Mesenchymal stem cell (in vitro differentiated cells and primary cell): ENCODE measurements at regions not wholly inside any gene's neighbourhood (a gene's known extent, or its start where the extent isn't known, plus 50 kb on each side); places are given as distances from the start of the nearest gene placed in this dataset.

Experiments
- DNase-seq: peaks from one replicate; pipeline ENCODE4 v3.0.0-alpha.2; 2013
- H2AFZ ChIP-seq: one replicate; pipeline ENCODE4 v1.6.1; 2013; ENCODE audit warnings: low read depth, mild to moderate bottlenecking, control low read depth, inconsistent platforms, low read length, moderate library complexity
- H2AK5ac ChIP-seq: 2 replicates; pipeline ENCODE4 v1.6.1; 2013; ENCODE audit warnings: low read length, moderate library complexity, mild to moderate bottlenecking, inconsistent platforms; ENCODE audit not compliant: severe bottlenecking
- H2BK120ac ChIP-seq: one replicate; pipeline ENCODE4 v1.6.1; 2013; ENCODE audit warnings: low read depth, mild to moderate bottlenecking, inconsistent platforms, low read length, moderate library complexity
- H2BK12ac ChIP-seq, 2 experiments: one replicate each; pipeline ENCODE4 v1.6.1; 2013; ENCODE audit warnings: inconsistent platforms in 2 of 2, low read length in 2 of 2, mild to moderate bottlenecking in 2 of 2, moderate library complexity in 2 of 2, control low read depth in 1 of 2
- H2BK15ac ChIP-seq: one replicate; pipeline ENCODE4 v1.6.1; 2013; ENCODE audit warnings: mild to moderate bottlenecking, low read depth, inconsistent platforms; ENCODE audit not compliant: poor library complexity, severe bottlenecking
- H2BK5ac ChIP-seq: 2 replicates; pipeline ENCODE4 v1.6.1; 2013; ENCODE audit warnings: low read depth, mild to moderate bottlenecking, low read length, control low read depth, inconsistent platforms; ENCODE audit not compliant: poor library complexity, severe bottlenecking
- H3K14ac ChIP-seq, 2 experiments: one replicate each; pipeline ENCODE4 v1.6.1; 2013; ENCODE audit warnings: inconsistent platforms in 2 of 2, low read length in 2 of 2, control low read depth in 1 of 2, mild to moderate bottlenecking in 1 of 2, moderate library complexity in 1 of 2
- H3K18ac ChIP-seq, 2 experiments: one replicate each; pipeline ENCODE4 v1.6.1; 2013; ENCODE audit warnings: inconsistent platforms in 2 of 2, low read length in 2 of 2, control low read depth in 1 of 2, low read depth in 1 of 2, mild to moderate bottlenecking in 1 of 2
- H3K23ac ChIP-seq, 2 experiments: one replicate each; pipeline ENCODE4 v1.6.1; 2013; ENCODE audit warnings: inconsistent platforms in 2 of 2, low read length in 2 of 2, mild to moderate bottlenecking in 2 of 2, moderate library complexity in 2 of 2, control low read depth in 1 of 2
- H3K27ac ChIP-seq: 2 replicates; pipeline ENCODE4 v1.5.1; 2013; ENCODE audit warnings: mild to moderate bottlenecking, moderate library complexity, low read length, control low read depth, inconsistent platforms; ENCODE audit not compliant: poor library complexity, severe bottlenecking
- H3K27me3 ChIP-seq, 2 experiments: 2 replicates each; pipeline versions ENCODE4 v1.6.1 to v1.7.0; 2013; ENCODE audit warnings: low read length in 2 of 2, mild to moderate bottlenecking in 2 of 2, moderate library complexity in 2 of 2, control low read depth in 1 of 2, inconsistent platforms in 1 of 2; ENCODE audit not compliant: control insufficient read depth in 1 of 2, insufficient read depth in 1 of 2
- H3K36me3 ChIP-seq, 2 experiments: 2 replicates each; pipeline versions ENCODE4 v1.6.1 to v1.7.0; 2013; ENCODE audit warnings: low read length in 2 of 2, control low read depth in 1 of 2, inconsistent platforms in 1 of 2, low read depth in 1 of 2, mild to moderate bottlenecking in 1 of 2; ENCODE audit not compliant: insufficient read depth in 2 of 2, control insufficient read depth in 1 of 2
- H3K4ac ChIP-seq, 2 experiments: one replicate each; pipeline ENCODE4 v1.6.1; 2013; ENCODE audit warnings: inconsistent platforms in 2 of 2, low read length in 2 of 2, mild to moderate bottlenecking in 2 of 2, moderate library complexity in 2 of 2, control low read depth in 1 of 2, low read depth in 1 of 2
- H3K4me1 ChIP-seq: 2 replicates; pipeline ENCODE4 v1.6.1; 2013; ENCODE audit warnings: low read depth, low read length, control low read depth; ENCODE audit not compliant: control insufficient read depth, insufficient read depth
- H3K4me2 ChIP-seq: 2 replicates; pipeline ENCODE4 v1.6.1; 2013; ENCODE audit warnings: low read length, mild to moderate bottlenecking, inconsistent platforms; ENCODE audit not compliant: poor library complexity, severe bottlenecking
- H3K4me3 ChIP-seq, 2 experiments: 2 replicates each; pipeline versions ENCODE4 v1.5.1 to v1.7.0; 2013; ENCODE audit warnings: low read length in 2 of 2, mild to moderate bottlenecking in 2 of 2, control low read depth in 1 of 2, low read depth in 1 of 2; ENCODE audit not compliant: insufficient read depth in 1 of 2
- H3K79me1 ChIP-seq: replicated peaks from 2 replicates; pipeline ENCODE4 v1.6.1; 2013; ENCODE audit warnings: mild to moderate bottlenecking, control low read depth, low read length, inconsistent platforms; ENCODE audit not compliant: poor library complexity, severe bottlenecking
- H3K9ac ChIP-seq: 2 replicates; pipeline ENCODE4 v1.7.0; 2013; ENCODE audit warnings: mild to moderate bottlenecking, low read length, moderate library complexity
- H3K9me3 ChIP-seq: 2 replicates; pipeline ENCODE4 v1.7.0; 2013; ENCODE audit warnings: mild to moderate bottlenecking, low read length; ENCODE audit not compliant: control insufficient read depth
- H4K8ac ChIP-seq: one replicate; pipeline ENCODE4 v1.6.1; 2013; ENCODE audit warnings: inconsistent platforms, mild to moderate bottlenecking, low read length, moderate library complexity
- H4K91ac ChIP-seq: one replicate; pipeline ENCODE4 v1.6.1; 2013; ENCODE audit warnings: mild to moderate bottlenecking, low read length, inconsistent platforms
- WGBS: methylation state at CpG from one replicate; pipeline ENCODE4 v1.1.7; 2013; ENCODE audit warnings: mixed read lengths; 5-methylcytosine and 5-hydroxymethylcytosine counted together

DNA sequence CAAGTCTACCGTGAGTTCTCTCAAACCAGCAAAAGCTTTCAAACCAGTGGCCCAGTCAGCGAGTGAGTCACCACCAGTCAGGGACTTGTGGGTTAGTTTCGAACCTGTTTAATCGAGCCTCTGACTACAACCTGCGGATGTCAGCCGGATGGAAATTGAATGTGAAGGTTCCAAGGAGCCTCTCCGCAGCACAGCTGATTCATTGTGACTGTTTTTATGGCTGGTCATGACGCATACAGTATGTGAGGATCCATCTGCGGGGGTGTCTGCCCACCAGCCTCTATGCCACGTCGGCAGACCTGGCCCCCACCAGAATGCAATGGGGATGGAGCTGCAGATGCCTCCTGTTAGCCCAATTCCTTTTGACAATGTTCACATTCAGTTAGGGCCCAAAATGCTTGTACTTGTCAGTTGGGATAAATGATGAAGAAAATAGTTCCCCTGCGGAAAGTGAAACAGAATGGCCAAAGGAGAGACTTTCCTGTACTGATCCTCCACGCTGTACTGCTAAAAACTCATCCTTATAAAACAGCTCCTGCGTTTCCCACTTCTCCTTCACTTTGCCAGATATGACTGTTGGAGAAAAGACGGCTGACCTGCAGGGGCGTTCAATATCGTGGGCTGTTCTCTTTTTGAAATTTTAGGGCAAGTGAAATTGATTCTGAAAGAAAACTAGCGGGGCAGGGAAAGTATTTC is 206.6 kb downstream of the TFAP2B start:
- Histone ChIP-seq H3K79me1 (no peaks in the 10 kb centered on the region), H3K23ac (no peak overlapping the region), H2BK15ac (no peak overlapping the region), H3K27me3 (no peaks in the 10 kb centered on the region), H3K18ac (no peak overlapping the region), H3K9me3 (no peaks in the 10 kb centered on the region), H3K36me3 (no peaks in the 10 kb centered on the region), H3K4ac (no peak overlapping the region), H3K4me1 (peaks cover 7% of the 10 kb centered on the region), H3K27ac (peak overlapping the region; percentile 95), H4K91ac (no peak overlapping the region), H3K9ac (no peak overlapping the region), H2BK5ac (peak overlapping the region; percentile 31), H2AFZ (no peak overlapping the region), H2BK120ac (no peak overlapping the region), H2AK5ac (peak overlapping the region; percentile 94), H3K4me3 (no peak overlapping the region), H4K8ac (no peak overlapping the region), H2BK12ac (no peak overlapping the region), H3K4me2 (no peak overlapping the region), H3K14ac (no peak overlapping the region)
- WGBS: 80% methylated on average over 13 of the region's 18 CpGs
- no peak for DNase-seq

DNA sequence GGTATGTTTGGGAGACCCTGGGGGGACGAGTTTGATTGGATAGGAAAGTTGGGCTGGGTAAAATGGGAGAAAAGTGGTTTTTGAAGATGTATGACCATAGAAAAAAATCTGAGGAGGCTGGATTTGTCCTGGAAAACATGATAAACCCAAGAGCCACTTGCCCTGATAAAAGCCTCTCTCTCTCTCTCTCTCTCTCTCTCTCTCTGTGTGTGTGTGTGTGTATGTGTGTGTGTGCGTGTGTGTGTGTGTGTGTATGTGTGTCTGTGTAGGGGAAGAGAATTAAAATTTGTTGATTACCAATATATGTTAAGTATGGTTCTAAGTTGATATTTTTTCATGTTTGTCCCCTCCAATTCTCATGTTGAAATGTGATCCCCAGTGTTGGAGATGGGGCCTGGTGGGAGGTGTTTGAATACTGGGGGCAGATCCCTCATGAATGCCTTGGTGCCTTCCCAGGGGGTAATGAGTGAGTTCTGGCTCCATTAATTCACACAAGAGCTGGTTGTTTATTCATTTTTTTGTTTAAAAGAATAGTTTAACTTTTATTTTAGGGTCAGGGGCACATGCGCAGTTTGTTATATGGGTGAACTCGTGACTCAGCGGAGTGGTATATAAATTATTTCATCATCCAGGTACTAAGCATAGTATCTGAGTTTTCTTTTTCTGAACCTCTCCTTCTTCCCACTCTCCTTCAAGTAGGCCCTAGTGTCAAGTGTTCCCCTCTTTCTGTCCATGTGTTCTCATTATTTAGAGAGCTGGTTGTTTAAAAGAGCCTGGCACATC is 208.8 kb downstream of the TFAP2B start:
- no peak for DNase-seq
- Histone ChIP-seq H2BK120ac (no peak overlapping the region), H3K79me1 (no peaks in the 10 kb centered on the region), H3K4me1 (peaks cover 7% of the 10 kb centered on the region), H4K91ac (no peak overlapping the region), H3K9ac (no peak overlapping the region), H3K14ac (no peak overlapping the region), H2AK5ac (peak overlapping the region; percentile 76), H3K4ac (no peak overlapping the region), H3K27ac (peak overlapping the region; percentile 97), H3K4me3 (no peak overlapping the region), H2BK5ac (peak overlapping the region; percentile 76), H2BK12ac (no peak overlapping the region), H3K4me2 (no peak overlapping the region), H4K8ac (no peak overlapping the region), H3K18ac (no peak overlapping the region), H3K27me3 (no peaks in the 10 kb centered on the region), H2AFZ (no peak overlapping the region), H2BK15ac (no peak overlapping the region), H3K23ac (no peak overlapping the region), H3K36me3 (no peaks in the 10 kb centered on the region), H3K9me3 (no peaks in the 10 kb centered on the region)
- WGBS: 44% methylated on average over 1 of the region's 5 CpGs

DNA sequence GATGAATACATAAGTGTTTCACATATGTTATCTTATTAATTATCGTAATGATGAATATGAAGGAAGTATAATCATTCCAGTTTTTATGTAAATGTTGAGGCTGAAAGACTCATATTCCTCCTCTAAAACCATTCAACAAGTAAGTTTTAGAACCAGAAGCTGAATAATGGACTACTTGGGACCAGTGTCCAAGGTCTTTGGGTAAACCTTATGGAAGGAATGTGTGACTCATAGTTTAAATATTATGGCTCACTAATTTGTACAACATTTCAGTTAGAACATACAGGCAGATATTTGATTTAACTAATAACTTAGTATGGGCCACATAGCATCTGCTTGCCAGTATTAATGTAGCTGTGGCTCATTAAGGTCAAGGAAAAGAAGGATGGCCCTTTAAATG is 209.6 kb downstream of the TFAP2B start:
- H2AFZ ChIP-seq: no peak overlapping the region
- no peak overlapping the region for H3K14ac ChIP-seq
- no peak overlapping the region for H3K4me3 ChIP-seq
- no peak overlapping the region for H3K4me2 ChIP-seq
- H4K8ac ChIP-seq: no peak overlapping the region
- H3K27me3 ChIP-seq: no peaks in the 10 kb centered on the region
- H3K9ac ChIP-seq: no peak overlapping the region
- H2BK5ac ChIP-seq: no peak overlapping the region
- H3K27ac ChIP-seq: peak overlapping the region; percentile 97
- no CpG with 5 or more reads among the region's 1 CpG for WGBS
- no peak for DNase-seq
- no peaks in the 10 kb centered on the region for H3K9me3 ChIP-seq
- H3K79me1 ChIP-seq: no peaks in the 10 kb centered on the region
- H2BK15ac ChIP-seq: no peak overlapping the region
- no peak overlapping the region for H3K23ac ChIP-seq
- no peaks in the 10 kb centered on the region for H3K36me3 ChIP-seq
- no peak overlapping the region for H2AK5ac ChIP-seq
- no peak overlapping the region for H2BK12ac ChIP-seq
- no peak overlapping the region for H4K91ac ChIP-seq
- no peak overlapping the region for H3K4ac ChIP-seq
- no peak overlapping the region for H2BK120ac ChIP-seq
- no peak overlapping the region for H3K18ac ChIP-seq
- H3K4me1 ChIP-seq: peaks cover 7% of the 10 kb centered on the region

DNA sequence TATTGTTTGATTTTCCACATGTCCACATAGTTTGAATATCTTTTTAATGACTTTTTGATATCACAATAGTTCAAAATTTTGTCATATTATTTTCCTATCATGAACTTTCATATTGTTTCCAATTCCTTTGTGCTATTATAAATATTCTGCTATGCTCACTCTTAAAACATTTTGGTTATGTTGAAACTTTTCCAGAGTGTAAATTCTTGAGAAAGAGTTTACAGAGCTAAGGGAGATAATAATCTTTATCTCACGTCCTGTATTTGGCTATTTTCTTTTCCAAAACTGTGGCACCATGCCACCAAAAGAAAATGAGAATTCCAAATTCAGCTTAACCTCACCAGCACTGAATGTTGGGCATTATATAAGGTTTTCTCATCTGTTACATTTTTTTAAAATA is 210.9 kb downstream of the TFAP2B start:
- Histone ChIP-seq H2BK15ac (no peak overlapping the region), H3K27ac (no peak overlapping the region), H4K91ac (no peak overlapping the region), H3K27me3 (no peaks in the 10 kb centered on the region), H3K4me2 (no peak overlapping the region), H3K79me1 (no peaks in the 10 kb centered on the region), H2BK12ac (no peak overlapping the region), H3K9ac (no peak overlapping the region), H3K14ac (no peak overlapping the region), H4K8ac (no peak overlapping the region), H2BK5ac (no peak overlapping the region), H2AK5ac (no peak overlapping the region), H3K4me3 (no peak overlapping the region), H3K23ac (no peak overlapping the region), H2AFZ (no peak overlapping the region), H3K18ac (no peak overlapping the region), H2BK120ac (no peak overlapping the region), H3K9me3 (no peaks in the 10 kb centered on the region), H3K4me1 (peaks cover 7% of the 10 kb centered on the region), H3K4ac (no peak overlapping the region), H3K36me3 (no peaks in the 10 kb centered on the region)
- DNase-seq: no peak
- WGBS: no CpG with 5 or more reads among the region's 1 CpG
